GM18907 (cell line): ENCODE measurements at regions not wholly inside any gene's neighbourhood (a gene's known extent, or its start where the extent isn't known, plus 50 kb on each side); places are given as distances from the start of the nearest gene placed in this dataset.
"Not testable (repeated sequence)": the region's sequence is repeated elsewhere in the genome, so short reads cannot be mapped to it uniquely, and the experiment has no call there.

Experiments
- ATAC-seq: cut with Tn5 transposase; IDR thresholded peaks from one replicate; pipeline ENCODE4 v1.9.1; 2021; ENCODE audit warnings: mild to moderate bottlenecking, moderate library complexity; ENCODE audit not compliant: unreplicated experiment

DNA sequence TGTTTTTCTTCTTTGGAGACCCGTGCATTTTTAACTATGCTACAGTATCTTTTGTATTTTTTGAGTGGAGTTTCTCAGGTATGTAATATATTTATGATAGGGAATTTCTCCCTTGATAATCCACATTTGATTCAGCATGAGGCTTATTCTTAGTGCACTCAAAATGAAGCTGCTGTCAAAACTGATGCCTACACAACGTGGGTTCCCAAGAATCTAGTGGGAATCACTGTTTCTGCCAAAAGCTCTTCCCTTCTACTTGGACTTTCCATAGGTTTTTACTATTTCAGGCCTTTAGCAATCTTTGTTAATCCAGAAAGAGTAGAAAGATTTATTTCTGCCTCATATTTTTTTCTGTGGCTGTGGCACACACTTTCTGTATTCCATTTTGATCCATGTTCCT, 1003.7 kb downstream of the SLITRK5 start:
- ATAC-seq = no peak

GRCh38 chr13:88675347-88675996, 1004.3 kb downstream of the SLITRK5 start:
- no peak for ATAC-seq

DNA sequence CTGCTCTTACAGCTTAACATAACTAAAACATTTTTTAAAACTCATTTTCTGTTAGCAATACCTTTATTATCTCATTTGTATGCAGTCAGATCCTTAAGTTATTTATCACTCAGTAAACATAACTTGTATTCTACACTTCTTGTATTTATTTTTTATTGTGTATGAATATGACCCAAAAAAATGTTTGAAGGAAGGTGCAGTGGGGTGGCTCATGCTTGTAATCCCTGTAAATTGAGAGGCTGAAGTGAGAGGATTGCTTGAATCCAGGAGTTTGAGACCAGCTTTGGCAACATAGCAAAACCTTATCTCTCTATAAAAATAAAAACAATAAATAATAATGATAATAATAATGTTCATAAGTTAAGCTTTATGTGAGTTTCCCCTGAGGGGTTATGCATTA, 1004.8 kb downstream of the SLITRK5 start:
- ATAC-seq = no peak

DNA sequence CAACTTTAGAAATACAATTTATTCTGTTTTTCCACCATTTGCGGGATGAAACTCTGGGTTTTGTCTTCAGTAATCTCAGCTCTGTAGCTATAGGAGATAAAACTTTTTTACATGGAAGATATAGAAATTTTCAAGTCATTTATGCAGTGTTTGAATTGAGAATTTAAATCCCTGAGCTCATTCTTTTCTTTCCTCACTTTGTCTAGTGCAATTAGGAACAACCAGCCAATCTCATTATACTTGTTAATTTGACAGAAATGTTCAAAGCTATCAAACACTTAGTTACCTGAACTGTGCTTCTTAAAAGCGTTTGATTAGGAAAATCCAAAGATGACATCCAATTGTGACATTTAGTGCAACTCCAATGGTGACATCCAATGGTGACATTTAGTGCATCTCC, 1014.3 kb downstream of the SLITRK5 start:
- no peak for ATAC-seq

GRCh38 chr13:88701551-88701950, 1030.4 kb downstream of the SLITRK5 start:
- ATAC-seq = no peak

DNA sequence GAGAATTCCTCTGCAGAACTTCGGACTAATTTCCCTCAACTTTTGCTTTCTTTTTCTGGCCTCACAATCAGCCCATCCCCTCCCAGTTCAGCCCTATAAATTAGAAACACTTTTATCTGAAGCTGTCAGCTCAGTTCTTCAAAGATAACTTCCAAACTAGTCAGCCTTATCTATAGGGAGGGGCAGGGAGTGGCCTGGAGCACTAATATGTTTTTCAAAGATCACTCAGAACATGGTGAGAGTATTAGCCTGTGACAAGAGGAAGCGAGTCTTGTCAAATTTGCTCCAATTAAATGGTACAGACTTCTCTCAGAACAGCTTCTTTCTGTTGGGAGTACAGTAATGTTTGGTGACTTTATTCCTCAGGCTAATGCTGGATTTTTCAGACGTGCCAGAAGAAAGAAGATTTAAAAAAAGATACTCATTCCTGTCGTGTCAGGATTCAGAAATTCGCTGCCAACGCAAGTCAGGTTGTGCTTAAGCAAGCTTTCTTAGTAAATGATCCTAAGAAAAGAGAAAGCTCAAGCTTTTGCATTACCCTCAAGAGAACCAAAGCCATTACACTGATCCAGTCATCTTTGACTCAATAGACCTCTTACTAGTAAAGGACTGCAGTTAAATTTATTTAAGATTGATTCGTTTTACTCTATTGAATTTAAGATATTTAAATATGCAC, 1033.6 kb downstream of the SLITRK5 start:
- ATAC-seq = no peak

- ATAC-seq = no peak
These were observed 1036.5 kb downstream of the SLITRK5 start for GRCh38 chr13:88707646-88708045.

- ATAC-seq = no peak
These were observed 1046.8 kb downstream of the SLITRK5 start for GRCh38 chr13:88717946-88718345.

DNA sequence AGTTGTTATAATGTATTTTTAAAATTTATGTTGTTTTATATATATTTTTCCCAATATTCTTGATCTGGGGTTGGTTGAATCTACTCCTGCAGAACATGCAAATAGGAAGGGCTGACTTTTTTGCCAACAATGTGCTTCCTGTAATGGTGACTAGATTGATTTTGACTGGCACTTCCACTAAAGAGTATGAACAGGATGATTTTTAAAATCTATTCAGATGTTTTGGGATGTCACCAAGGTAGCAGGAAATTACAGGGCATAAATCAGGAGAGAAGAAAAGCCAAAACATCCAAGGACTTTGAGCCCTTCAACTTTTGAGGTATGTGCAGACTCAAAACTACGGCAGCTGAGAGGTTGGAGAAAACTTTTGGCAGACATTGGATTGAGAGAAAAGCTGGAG, 1047.6 kb downstream of the SLITRK5 start:
- no peak for ATAC-seq

DNA sequence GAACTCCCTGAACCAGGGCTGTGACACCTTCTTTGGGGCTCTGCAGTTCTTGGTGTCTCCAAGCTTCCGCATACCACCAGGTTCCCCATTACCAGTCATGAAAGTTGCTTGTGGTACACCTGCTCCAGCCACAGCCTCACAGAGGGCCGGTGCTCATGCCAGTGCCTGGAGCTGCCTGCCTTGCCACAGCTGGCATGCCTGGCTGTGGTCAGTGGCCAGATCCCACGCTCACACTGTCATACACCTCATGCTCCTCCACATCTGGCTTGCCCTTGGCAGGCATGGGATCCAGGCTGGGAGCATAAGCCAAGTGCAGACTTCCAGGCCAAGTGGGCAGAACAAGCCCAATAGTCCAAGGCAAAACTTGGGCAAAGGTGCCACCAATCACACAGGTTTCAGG, 1054.9 kb downstream of the SLITRK5 start:
- no peak for ATAC-seq

DNA sequence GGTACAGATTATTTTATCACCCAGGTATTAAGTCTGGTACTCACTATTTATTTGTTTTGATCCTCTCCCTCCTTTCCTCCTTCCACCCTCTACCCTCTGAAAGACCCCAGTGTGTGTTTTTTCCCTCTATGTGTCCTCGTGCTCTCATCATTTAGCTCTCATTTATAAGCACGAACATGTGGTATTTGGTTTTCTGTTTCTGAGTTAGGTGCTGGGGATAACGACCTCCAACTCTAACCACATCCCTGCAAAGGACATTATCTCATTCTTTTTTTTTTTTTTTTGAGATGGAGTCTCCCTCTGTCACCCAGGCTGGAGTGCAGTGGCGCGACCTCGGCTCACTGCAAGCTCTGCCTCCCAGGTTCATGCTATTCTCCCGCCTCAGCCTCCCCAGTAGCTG, 1056.1 kb downstream of the SLITRK5 start:
- ATAC-seq = not testable (repeated sequence)

DNA sequence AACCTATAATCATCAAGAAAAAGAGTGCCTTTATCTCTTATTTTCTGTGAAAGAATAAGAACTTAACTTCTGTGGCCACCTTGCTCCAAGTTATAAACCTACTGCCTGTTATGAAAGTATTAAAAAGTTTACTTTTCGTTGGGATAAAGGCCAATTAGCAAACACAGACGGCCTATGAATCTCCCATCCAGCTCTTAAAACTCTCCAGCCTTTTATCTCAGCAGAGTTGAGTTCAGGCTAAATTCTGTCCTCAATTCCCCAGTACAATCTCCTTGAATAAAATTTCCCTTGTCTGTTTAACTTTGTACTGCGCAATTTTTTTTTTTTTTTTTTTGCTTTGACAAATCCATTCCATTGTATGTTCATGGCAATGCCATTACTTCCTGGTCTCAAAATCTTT, 1058.4 kb downstream of the SLITRK5 start:
- no peak for ATAC-seq

- no peak for ATAC-seq
These were observed 1064.9 kb downstream of the SLITRK5 start for GRCh38 chr13:88736026-88736425.

- no peak for ATAC-seq
These were observed 1068.0 kb downstream of the SLITRK5 start for GRCh38 chr13:88739195-88739594.

GRCh38 chr13:88744289-88744688, 1073.1 kb downstream of the SLITRK5 start:
- ATAC-seq = no peak

- no peak for ATAC-seq
These were observed 1073.8 kb downstream of the SLITRK5 start for GRCh38 chr13:88745011-88745410.

DNA sequence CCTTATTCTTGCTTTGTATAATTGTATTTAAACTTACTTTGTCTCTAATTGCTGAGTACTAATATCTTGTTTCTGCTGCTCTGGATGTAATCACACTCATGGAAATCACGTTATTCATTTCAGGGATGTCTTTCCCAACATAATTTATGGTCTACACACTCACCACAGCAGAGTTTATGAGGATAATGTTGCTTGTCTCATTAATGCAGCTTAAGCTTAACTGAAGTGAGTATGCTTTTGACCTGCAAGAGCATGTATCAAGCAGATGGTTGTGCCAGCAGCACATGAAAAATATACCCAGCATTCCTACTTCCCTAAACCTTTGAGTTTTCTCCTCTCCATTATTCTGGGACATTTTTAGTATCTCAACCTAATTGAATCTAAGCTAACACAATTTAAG, 1080.9 kb downstream of the SLITRK5 start:
- no peak for ATAC-seq

DNA sequence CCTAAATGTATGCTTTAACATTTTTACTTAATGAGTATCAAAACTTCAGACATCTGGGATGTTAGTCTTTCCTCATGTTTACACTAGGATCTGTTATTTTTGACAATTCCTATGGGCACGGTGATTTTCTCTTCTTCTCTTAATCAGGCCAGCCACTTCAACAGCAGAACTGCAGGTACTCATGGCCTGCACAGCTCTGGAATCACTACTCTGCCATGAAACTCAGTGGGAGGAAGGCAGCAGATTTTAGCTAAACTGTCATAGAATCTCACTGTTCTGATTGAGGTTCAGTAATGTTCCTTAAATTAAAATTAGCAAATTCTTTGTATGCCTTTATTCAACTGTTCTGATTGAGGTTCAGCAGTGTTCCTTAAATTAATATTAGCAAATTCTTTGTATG, 1083.0 kb downstream of the SLITRK5 start:
- no peak for ATAC-seq

GRCh38 chr13:88761145-88761544, 1090.0 kb downstream of the SLITRK5 start:
- no peak for ATAC-seq

DNA sequence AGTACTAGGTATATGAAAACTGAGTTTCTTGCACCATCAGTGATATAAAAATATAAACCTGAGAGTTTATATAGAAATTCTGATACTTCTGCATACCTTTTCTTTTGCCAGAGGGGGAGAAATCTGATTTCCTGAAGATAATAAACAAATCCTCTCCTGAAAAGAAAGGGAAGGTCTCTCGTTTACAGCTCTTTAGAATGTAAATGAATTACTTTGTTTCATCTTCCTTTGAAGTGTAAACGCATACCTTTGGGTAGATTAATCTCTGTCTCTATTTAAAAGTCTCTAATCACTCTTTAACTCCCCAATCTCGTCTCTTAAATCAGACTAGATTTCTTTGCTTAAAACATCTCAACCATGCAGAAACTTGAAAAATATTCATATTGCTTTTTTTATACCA, 1092.9 kb downstream of the SLITRK5 start:
- no peak for ATAC-seq

DNA sequence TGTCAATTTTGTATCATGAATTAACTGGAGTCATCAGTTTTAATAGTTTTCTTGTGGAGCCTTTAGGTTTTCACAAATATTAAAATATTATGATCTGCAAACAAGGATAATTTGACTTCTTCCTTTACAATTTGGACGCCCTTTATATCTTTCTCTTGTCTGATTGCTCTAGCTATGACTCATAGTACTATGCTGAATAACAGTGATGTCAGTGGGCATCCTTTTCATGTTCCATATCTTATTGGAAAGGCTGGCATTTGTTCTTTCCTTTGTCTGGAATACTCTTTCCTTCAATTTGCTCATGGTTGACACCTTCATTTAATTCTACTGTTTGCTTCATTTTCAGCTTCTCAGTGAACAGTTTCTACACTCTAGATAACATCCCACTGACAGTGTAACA, 1129.3 kb downstream of the SLITRK5 start:
- ATAC-seq = no peak

GRCh38 chr13:88801361-88801760, 1130.2 kb downstream of the SLITRK5 start:
- no peak for ATAC-seq

DNA sequence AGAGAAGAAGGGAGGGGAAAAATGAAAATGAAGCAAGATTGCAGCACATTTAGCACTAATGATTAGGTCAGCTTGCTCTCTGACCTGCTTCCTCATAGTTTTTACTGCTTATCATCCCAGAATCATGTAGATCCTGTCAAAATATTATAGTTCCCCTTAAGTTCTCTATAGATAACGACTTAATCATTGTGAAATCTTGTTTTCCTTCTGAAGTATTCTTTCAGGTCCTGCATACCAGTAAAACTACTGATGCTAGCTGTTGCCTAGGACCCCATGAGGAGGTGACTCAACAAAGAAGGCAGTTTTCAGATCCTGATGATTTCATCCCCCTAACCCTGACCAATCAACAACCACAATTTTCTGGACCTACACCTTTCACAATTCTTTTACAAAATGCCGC, 1131.7 kb downstream of the SLITRK5 start:
- ATAC-seq = no peak
